ENCODE measurements at regions not wholly inside any gene's neighbourhood (a gene's known extent, or its start where the extent isn't known, plus 50 kb on each side); places are given as distances from the start of the nearest gene placed in this dataset.
"Not testable (repeated sequence)": the region's sequence is repeated elsewhere in the genome, so short reads cannot be mapped to it uniquely, and the experiment has no call there.

GRCh38 chrX:152050623-152051022 lies 76.1 kb upstream of the GABRE start:
- not testable (repeated sequence) for TF ChIP-seq RAD21 (IDR thresholded peaks at IDR 0.05; ENCODE audit: low read depth); EZH2 (IDR thresholded peaks at IDR 0.05); CTCF (IDR thresholded peaks at IDR 0.05 in 2 of 3, conservative IDR thresholded peaks at IDR 0.05 in 1 of 3; ENCODE audit: borderline replicate concordance in 1 of 3, insufficient read depth in 1 of 3, low read depth in 2 of 3, low read length in 2 of 3); ZBTB33 (IDR thresholded peaks at IDR 0.05; ENCODE audit: extremely low read depth, insufficient replicate concordance, low read length); POLR2A (IDR thresholded peaks at IDR 0.05; ENCODE audit: borderline replicate concordance, extremely low read depth, insufficient read depth, insufficient read length); MAX (IDR thresholded peaks at IDR 0.05); EZH2phosphoT487 (IDR thresholded peaks at IDR 0.05; ENCODE audit: borderline replicate concordance)
